ENCODE measurements at regions not wholly inside any gene's neighbourhood (a gene's known extent, or its start where the extent isn't known, plus 50 kb on each side); places are given as distances from the start of the nearest gene placed in this dataset.

DNA sequence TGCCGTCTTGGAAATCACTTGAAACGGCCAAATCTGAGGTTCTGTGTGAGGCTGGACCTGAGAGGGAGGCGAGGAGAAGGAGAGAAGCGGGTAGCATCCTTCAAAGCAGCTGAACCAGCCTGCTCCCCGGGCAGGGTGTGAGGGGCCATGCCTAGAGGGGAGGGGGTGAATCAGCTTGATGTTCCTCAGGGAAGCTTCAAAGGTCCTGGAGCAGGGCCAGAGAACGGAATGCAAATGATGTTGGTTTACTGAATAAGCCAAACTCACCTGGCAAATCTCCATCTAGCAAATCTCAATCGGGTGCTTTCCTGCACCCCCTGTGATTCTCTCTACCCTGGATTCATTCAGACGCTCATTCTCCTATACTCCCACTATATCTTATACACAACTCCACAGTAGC lies 226.9 kb downstream of the WDR11 start:
- TF ChIP-seq POLR2AphosphoS5 (IDR thresholded peaks at IDR 0.05; ENCODE audit: low read depth) (no peak), EZH2phosphoT487 (IDR thresholded peaks at IDR 0.05; ENCODE audit: unreplicated experiment) (no peak)

Measured in GM23338 (cell line).